DMS53 (cell line): ENCODE measurements at regions not wholly inside any gene's neighbourhood (a gene's known extent, or its start where the extent isn't known, plus 50 kb on each side); places are given as distances from the start of the nearest gene placed in this dataset.

Source experiments
- DNase-seq: peaks from one replicate; lab custom pipeline; 2025; lab: John Stamatoyannopoulos, UW

DNA sequence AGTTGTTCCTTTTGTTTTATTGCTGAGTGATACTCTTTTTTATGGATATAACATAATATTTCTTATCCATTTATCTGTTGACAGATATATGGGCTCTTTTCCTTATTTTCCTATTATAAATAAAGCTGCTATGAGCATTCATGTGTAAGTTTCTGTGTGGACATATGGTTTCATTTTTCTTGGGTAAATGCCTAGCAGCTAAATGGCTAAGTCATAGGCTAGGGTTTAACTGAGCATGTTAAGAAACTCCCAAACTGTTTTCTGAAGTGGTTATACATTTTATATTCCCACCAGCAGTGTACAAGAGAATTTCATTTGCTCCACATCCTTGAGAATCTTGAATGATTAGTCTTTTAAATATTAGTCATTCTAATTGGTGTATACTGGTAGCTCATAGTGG, 786.6 kb upstream of the CDH2 start:
- no peak for DNase-seq

DNA sequence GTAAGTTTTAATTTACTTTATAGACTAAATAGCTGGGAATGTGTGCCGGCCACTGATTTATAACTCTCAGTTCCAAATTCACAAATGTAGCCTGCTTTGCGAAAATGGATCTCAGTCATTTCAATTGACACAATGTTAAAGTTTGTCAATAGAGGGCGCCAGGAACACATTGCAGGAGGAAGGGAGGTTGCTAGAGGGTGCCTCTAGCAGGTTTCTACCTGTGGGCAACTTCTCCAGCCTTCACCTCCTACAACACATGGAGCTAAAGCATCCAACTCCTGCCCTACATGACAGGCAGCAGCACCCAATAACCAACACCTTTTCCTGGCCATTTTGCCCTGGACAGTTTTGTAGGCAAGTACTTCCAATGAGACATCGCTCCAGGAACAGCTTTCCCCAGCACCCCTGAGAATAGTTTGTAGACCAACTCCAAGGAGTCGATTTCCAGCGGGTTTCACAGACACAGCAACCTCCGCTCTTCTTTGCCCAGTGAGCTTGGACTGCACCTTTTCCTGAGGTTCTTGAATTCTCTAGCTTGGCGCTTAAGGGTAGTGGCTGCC, 784.8 kb upstream of the CDH2 start:
- peak; percentile 76 for DNase-seq

DNA sequence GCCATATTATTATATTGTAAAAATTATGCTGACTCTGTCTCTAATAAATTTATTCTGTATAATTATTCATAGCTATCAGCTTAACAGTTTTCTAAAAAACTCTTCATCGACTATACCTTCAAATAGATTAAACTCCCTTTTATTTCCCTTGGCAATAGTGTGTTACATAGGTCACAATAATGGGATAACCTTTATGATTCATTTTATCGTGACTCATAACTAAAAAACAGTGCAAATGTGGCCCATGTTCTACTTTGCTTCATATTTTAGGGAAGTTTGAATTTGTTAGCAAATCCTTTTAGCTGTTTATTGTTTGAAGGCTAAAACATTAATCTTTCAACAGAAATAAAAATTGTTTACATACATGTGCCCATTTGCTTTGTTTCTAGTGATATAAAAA, 783.2 kb upstream of the CDH2 start:
- no peak for DNase-seq

DNA sequence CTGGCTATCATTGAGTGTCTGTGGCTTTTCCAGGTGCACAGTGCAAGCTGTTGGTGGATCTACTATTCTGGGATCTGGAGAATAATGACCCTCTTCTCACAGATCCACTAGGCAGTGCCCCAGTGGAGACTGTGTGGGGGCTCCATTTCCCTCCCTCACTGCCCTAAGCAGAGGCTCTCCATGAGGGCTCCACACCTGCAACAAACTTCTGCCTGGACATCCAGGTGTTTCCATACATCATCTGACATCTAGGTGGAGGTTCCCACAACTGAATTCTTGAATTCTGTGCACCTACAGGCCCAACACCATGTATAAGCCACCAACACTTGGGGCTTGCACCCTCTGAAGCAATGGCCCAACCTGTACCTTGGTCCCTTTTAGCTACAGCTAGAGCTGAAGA, 775.4 kb upstream of the CDH2 start:
- DNase-seq = peak; percentile 11

DNA sequence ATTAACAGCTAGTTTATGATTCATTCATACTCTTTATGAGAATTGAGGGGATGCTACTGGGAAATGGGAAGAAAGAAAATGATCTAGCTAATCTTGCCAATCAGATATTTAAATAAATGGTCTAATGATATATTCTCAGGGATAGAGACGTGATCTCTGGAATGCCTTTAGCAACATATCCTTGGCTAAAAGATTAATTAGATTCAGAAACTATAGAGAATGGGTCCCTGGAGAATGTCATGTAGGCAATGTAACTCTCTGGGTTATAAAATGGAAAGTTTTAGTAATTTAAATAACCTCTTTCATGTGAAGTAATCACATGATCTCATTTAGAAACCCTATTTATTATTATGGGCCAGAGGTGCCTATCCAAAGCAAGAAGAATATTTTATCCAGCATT, 771.0 kb upstream of the CDH2 start:
- no peak for DNase-seq

DNA sequence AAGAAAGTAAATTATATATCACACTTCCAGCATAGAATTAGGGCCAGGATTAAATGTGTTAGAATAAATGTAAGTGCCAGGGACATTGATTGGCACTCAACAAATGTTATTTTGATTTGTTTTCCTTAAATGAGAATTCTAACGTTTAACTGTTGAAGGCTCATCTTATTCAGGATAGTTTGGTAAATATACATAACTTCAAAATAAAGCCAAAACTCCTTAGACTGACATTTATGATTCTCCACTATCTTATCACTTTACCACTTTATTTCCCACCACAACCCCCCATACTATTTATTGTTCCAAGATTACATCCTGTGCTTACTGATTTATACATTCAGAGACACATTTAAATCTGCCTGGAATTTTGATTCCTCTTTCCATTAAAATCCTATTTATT, 769.5 kb upstream of the CDH2 start:
- no peak for DNase-seq

DNA sequence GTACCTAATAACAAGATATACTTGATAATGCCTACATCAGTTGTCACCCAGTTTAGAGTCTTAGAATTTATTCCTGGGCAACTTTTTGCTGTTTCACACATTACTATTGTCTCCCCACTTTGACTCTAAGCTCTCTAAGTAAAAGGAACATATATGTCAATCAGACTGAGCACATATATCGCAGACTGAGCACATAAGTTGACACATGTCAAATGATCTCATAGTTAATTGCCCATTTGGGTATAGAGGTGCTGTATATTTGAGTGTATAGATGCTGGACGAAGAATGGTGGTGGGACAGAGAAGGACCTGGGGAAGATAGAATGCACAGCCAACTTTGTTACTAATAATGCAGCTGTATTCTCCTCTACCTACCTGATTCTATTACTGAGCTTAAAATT, 746.0 kb upstream of the CDH2 start:
- no peak for DNase-seq

DNA sequence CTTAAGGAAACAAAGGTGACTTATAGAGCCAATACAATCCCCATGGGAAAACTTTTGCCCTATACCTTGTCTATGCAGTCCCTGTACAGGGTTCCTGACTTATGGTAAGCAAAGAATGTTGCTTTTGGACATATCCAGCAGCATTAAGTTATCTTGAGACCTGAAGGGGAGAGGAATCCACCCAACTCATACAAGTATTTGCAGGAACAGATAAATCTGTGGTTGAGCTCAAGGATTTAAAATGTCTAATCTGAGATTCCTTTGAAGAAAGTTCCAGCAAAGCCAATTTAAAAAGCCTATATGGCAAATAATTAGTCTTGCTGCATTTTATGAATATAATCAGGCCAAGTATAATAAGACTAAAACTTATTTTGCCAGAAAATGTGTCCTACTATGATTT, 739.5 kb upstream of the CDH2 start:
- no peak for DNase-seq

DNA sequence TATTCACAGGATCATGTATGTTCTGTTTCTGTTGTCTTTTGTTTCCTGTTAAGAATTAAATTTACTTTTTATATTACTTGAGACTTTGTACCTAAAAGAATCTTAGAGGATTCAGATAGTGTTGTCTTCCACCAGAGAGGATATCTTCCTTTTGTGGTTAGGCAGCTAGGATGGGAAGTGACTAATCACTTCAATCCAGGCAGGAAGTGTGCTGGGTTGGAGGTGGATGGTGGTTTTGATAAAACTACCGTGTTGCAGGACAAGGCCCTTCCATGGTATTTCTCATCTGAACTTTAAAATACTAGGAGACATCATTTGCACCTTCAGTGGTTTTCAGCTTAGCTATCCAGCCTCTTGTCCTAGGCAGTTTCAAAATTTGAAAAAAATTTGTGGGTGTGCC, 728.6 kb upstream of the CDH2 start:
- peak; percentile 19 for DNase-seq

DNA sequence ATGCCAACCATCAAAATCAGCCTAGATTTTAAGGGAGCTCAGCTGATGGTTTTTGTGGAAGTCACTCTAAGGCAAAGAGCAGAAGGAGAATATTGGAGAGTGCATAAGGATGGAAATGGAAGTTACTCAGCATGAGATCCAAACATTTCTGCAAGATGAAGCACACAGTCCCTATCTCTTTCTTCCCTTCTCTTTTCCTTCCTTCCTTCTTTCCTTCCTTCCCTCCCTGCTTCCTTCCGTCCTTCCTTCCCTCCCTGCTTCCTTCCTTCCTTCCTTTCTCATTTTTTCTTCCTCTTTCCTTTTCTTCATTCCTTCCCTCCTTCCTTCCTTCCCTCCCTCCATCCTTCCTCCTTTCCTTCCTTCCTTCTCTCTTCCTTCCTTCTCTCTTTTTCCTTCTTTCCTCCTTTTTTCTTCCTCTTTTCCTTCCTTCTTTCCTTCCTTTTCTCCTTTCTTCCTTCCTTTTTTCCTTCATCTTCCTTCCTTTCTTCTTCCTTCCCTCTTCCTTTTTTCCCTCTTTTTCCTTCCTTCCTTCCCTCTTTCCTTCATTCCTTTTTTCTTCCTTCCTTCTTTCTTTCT, 727.9 kb upstream of the CDH2 start:
- no peak for DNase-seq

DNA sequence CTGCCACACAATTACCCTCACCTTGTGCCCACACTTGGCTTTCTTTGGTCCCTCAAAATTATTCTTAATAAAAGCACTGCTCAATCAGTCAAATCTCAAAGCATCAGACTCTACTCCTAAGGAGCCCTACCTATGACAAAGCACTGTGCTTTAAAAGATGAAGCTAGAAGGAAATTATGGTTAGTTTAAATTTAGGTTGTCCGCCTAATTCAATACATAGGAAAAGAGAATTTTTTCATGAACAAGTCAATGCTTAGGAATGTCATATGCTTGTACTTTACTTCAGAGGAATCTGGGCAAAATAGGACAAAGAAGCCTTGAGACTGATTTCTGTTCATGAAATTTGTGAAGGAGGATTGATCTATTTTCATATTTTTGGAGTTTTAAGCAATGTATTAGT, 726.4 kb upstream of the CDH2 start:
- DNase-seq = no peak

DNA sequence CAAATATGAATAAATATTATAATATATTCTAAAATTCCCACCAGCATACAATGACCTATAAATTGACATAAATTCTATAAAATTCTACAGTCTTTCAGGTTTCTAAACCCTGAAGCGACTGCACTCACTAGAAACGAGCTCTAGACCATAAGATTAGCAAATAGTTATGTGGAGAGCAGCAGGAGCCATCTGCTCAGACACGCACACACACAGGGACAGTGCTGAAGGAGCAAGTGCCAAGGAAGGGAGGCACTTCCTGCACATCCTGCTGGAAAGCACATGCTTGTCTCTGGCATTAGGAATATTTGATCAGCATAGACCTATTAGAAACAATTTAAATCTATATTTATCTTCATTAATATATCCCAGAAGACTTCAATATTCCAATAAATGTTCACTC, 713.9 kb upstream of the CDH2 start:
- DNase-seq = no peak

DNA sequence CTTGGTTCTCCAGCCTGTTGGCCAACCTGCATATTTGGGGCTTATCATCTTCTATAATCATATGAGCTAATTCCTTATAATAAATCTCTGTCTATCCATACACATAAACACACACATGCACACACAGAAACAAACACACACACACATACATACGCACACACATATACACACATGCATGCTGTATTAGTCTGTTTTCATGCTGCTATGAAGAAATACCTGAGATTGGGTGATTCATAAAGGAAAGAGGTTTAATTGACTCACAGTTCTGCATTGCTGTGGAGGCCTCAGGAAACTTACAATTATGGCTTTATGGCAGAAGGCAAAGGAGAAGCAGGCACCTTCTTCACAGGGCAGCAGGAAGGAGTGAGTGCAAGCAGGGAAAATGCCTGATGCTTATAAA, 707.4 kb upstream of the CDH2 start:
- DNase-seq = no peak

DNA sequence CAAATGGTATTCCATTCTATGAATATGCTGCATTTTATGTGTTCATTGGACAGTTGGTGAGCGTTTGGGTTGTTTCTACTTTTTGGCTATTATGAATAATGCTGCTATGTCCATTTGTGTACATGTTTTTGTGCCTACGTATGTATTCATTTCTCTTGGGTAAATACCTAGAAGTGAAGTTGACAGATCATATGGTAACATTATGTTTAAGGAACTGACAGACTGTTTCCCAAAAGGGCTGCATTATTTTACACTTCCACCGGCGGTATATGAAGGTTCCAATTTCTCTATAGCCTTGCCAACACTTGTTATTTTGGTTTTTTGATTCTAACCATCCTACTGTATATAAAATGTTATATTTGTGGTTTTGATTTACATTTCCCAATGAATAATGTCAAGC, 703.9 kb upstream of the CDH2 start:
- DNase-seq = no peak

DNA sequence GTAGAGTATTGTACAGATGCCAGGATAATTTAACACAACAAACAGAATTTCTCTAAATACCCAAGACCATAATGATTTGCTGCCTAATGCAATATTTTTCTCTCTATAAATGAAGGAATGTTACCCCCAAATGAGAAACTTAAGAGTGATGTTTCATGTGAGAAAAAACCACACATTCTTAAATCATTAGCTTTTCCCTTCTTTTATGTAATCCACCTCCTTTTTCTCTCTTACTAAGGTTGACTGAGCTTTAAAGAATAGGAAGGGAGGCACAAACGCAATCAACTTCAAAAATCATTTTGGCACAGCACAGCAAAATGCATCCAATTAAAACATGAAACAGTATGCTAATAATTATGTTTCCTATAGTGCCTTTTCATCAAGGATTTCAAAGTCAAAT, 698.1 kb upstream of the CDH2 start:
- no peak for DNase-seq

DNA sequence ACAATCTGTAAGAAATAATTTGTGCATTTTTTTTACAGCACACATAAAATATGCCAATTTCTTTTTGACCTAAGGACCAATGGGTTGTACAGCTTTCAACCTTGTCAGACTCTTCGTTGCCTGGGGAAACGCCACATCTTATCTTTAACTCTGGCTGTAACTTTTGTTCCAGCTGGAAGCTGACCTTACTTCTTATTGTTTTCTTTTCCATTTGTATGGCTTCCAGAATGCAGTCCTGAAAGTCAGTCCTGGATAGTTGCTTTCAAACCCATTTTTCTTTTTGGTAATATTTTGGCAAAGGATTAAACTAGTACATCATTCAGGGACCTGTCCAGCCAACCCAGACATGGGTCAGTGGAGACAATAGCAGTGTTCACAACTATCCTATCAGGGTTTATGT, 686.5 kb upstream of the CDH2 start:
- no peak for DNase-seq

DNA sequence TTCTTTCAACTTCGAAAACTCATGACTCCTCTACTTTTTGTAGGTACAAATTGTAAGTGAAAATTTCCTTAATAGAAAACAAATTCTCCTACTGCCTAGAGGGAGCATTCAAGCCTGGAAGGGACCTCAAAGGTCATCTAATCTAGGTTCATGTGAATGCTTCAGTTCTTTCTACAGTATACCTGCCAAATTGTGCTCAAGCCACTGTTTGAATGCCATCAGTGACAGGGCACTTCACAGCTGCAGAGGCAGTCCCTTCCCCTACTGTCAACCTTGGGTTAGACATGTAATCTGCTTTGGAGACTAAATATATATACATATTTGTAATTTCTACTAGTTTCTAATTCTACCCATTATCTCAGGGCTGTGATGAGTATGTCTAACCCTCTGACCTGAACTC, 681.3 kb upstream of the CDH2 start:
- no peak for DNase-seq

DNA sequence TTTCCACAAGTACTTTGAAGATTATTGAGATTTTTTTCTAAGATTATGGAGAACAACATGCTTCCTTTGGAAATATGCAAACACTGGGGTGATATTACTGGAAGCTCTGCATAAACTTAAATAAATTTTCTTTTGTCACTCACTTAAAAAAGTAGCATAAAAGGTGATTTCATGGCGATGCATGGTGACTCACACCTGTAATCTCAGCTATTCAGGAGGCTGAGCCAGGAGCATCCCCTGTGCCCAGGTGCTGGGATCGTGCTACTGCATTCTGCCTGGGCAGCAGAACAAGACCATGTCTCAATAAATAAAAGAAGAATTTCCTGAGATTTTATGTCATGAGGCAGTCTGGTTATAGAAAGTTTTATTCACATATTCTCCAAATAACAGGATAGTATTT, 679.1 kb upstream of the CDH2 start:
- no peak for DNase-seq

DNA sequence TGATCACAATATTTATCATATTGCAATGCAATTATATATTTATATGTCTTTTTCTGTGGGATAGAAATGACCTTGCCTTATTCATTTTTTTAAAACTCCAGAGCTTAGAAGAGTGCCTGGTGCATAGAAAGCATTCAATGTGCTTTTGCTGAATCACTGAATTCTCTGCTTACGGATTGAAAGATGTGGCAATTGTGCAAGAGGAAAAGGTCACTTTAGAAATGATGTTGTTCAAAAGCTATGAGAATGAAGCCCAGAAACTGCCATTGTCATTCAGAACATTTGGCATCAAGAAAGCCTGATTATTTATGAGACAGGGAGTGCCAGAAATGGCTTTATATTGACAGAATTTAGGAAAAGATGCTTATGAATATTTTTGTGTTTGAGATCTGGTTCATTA, 678.6 kb upstream of the CDH2 start:
- no peak for DNase-seq

DNA sequence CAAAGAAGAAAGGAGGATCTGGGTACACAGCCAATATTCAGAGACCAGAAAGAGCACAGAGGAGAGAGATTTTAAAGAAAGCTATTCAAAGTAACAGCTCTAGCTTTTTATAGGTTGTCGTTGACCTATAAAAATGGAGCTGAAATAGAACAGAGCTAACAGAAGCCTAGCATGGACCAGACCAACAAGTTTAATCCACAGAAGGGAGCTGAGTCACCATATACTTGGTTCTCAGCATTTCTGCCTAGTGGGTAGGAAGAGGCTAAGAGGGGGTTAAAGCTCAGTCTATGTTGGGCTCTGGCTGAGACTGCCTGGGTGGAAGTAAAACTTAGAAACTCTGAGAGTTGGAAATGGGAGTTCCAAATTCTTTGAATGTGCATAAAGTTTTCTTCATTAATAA, 678.0 kb upstream of the CDH2 start:
- DNase-seq = peak; percentile 23

DNA sequence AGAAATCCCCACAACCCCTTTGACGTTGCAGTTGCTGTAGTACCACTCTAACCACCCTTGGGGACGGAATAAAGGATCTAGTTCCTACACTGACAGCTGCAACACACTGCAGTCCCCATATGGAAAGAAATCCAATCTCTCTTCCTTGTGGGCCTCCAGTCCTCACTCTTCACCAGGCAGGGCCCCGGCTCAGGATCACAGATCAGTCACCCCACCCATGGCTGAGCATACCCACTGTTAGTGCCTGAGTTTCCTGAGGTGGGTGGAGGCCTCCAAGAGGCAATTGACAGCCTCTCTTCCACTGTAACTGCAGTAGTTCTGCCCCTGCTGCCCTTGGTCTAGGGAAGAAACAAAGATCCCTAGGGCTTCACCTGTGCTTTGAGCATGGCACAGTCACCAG, 670.0 kb upstream of the CDH2 start:
- no peak for DNase-seq

DNA sequence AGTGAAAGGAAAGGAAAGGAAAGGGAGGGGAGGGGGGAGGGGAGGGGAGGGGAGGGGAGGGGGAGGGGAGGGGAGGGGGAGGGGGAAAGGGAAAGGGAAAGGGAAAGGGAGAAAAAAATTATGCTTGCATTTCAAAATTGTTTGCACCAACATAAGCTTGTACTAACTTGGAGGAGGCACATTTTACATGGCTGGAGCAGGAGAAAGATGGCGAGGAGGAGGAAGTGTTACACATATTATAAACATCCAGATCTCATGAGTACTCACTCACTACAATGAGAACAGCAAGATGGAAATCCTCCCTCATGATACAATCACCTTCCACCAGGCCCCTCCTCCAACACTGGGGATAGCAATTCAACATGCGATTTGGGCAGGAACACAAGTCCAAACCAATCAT, 660.2 kb upstream of the CDH2 start:
- peak; percentile 3 for DNase-seq

DNA sequence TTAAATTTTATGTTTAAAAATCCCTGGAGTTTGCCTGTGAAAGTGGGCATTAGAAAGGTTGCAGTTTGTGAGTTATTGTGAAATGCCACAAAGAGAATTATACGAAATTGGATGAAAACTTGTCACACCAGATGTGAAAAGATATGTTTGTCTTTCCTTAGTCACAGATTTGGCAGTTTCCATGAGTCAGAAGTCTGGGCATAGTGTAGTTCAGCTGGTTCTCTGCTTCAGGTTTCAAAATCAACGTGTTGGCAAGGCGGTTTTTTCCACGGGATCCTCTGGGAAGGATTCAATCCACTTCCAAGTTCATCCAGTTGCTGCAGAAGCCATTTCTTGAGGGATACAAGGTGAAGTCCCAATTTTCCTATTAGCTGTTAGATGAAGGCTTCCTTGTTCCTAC, 658.0 kb upstream of the CDH2 start:
- peak; percentile 66 for DNase-seq

DNA sequence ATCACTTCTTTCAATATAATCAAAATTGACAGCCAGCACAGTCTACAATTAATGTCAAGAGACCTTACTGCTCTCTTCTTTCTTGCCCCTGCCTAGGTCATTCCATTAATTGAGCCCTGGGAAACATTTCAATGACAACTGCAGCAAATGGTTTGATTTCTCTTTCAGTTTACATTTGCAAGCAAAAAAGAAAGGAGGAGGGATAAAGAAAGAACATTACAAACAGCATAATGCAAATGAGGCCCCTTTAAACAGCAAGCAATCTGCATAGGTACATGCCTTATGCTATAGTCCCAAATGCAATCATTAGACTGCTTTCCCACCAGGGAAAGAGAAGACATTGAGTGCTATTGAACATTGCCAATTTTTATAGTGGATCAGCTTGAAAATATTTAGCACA, 655.0 kb upstream of the CDH2 start:
- DNase-seq = no peak

DNA sequence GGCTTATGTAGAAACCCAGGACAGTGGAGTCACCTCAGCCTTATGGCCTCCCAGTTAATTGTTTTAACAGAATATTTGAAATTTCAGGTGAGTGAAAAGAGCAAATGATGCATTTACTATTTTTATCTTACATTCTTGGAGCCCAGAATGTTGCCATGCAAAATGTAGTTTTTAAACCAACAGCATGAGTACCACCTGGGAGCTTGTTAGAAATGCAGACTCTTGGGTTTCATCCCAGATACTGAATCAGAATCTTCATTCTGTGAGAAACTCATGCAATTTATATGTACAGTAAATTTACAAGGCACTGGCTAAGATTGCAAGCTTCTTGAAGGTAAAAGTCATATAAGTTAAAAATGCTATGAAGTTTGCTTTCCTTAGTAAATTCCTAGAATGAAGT, 654.5 kb upstream of the CDH2 start:
- DNase-seq = no peak
